HEK293T (cell line): ENCODE measurements at regions not wholly inside any gene's neighbourhood (a gene's known extent, or its start where the extent isn't known, plus 50 kb on each side); places are given as distances from the start of the nearest gene placed in this dataset.

ENCODE experiments used
- ARNT ChIP-seq: fragments of 450-650 bp; IDR thresholded peaks from 2 replicates; pipeline ENCODE4 v1.6.1; 2017; ENCODE audit warnings: mild to moderate bottlenecking
- BHLHE40 ChIP-seq: fragments of 450-650 bp; IDR thresholded peaks from 2 replicates; pipeline ENCODE4 v1.6.1; 2016; ENCODE audit warnings: mild to moderate bottlenecking, moderate library complexity, borderline replicate concordance
- CTBP1 ChIP-seq: fragments of 450-650 bp; IDR thresholded peaks from 2 replicates; pipeline ENCODE4 v1.6.1; 2016; ENCODE audit warnings: borderline replicate concordance
- ELF4 ChIP-seq: fragments of 450-650 bp; IDR thresholded peaks from 2 replicates; pipeline ENCODE4 v1.6.1; 2017; ENCODE audit warnings: antibody characterized with exemption
- FOXK2 ChIP-seq: fragments of 450-650 bp; IDR thresholded peaks from 2 replicates; pipeline ENCODE4 v1.6.1; 2016; ENCODE audit warnings: mild to moderate bottlenecking
- FOXM1 ChIP-seq: fragments of 450-650 bp; IDR thresholded peaks from 2 replicates; pipeline ENCODE4 v1.6.1; 2017; ENCODE audit warnings: mild to moderate bottlenecking, borderline replicate concordance
- HDGF ChIP-seq: fragments of 450-650 bp; IDR thresholded peaks from 2 replicates; pipeline ENCODE4 v1.6.1; 2017; ENCODE audit warnings: antibody characterized with exemption, borderline replicate concordance
- L3MBTL2 ChIP-seq: fragments of 450-650 bp; conservative IDR thresholded peaks from 2 replicates; pipeline ENCODE4 v1.6.1; 2016; ENCODE audit warnings: mild to moderate bottlenecking
- LEF1 ChIP-seq: fragments of 450-650 bp; IDR thresholded peaks from 2 replicates; pipeline ENCODE4 v1.6.1; 2017; ENCODE audit warnings: mild to moderate bottlenecking, borderline replicate concordance
- SP1 ChIP-seq: fragments of 450-650 bp; IDR thresholded peaks from 2 replicates; pipeline ENCODE4 v1.6.1; 2017
- SUZ12 ChIP-seq: fragments of 450-650 bp; IDR thresholded peaks from 2 replicates; pipeline ENCODE4 v1.6.1; 2016; ENCODE audit warnings: mild to moderate bottlenecking
- TARDBP ChIP-seq: fragments of 450-650 bp; IDR thresholded peaks from 2 replicates; pipeline ENCODE4 v1.6.1; 2016

DNA sequence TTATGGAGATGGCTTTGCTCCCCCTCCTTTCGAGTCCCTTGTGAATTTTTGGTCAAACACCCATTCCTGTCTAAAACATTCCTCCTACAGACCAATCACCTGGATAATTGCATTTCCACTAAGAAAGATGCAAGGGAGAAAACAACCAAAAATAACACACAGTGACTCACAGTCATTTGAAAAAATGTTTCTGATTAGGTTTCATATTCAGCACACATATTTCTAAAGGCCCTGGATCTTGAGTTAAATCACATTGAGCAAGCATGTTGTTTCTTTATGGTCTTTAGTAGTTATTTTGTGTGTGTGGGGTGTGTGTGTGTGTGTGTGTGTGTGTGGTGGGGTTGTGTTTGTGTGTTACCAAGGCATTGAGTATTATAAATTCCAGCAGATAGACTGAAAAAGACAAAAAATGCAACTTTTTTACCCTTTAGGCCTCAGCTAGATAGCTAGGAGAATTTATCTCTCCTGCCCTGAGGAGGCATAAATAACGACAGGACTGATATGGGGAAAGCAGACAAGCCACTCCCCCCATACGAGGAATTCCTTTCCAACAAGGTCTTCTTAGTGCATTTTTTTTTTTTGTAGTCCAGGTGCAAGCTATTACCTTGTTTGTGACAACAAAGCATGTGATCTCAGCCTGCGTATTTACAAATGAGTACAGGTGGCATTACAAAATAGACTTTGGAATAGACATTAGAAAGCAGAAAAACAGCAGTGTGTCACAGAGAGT lies 265.4 kb upstream of the ADGRL3 start:
- TF ChIP-seq TARDBP = no peak
- TF ChIP-seq FOXK2 = no peak
- TF ChIP-seq HDGF = no peak
- no peak for TF ChIP-seq SUZ12
- no peak for TF ChIP-seq ARNT
- TF ChIP-seq ELF4 = no peak
- no peak for TF ChIP-seq L3MBTL2
- no peak for TF ChIP-seq CTBP1
- TF ChIP-seq BHLHE40 = no peak
- no peak for TF ChIP-seq LEF1
- TF ChIP-seq FOXM1 = no peak
- TF ChIP-seq SP1 = no peak
